Mammary epithelial cell (primary cell): ENCODE measurements at regions not wholly inside any gene's neighbourhood (a gene's known extent, or its start where the extent isn't known, plus 50 kb on each side); places are given as distances from the start of the nearest gene placed in this dataset.

ENCODE experiments used
- EZH2 ChIP-seq: IDR thresholded peaks from 2 replicates; pipeline ENCODE4 v1.6.1; 2012; ENCODE audit warnings: low read length, inconsistent platforms, borderline replicate concordance
- TF ChIP-seq, protein P1 (sequence below), 2 donors: IDR thresholded peaks in 1 of 2; conservative IDR thresholded peaks in 1 of 2; 2 replicates each; pipeline ENCODE4 v1.5.1; 2011 to 2012; ENCODE audit warnings: inconsistent platforms in 2 of 2, low read length in 2 of 2, mild to moderate bottlenecking in 2 of 2, control low read depth in 1 of 2, low read depth in 1 of 2; ENCODE audit not compliant: insufficient read depth in 1 of 2; ENCODE audit errors: extremely low read depth in 1 of 2

DNA sequence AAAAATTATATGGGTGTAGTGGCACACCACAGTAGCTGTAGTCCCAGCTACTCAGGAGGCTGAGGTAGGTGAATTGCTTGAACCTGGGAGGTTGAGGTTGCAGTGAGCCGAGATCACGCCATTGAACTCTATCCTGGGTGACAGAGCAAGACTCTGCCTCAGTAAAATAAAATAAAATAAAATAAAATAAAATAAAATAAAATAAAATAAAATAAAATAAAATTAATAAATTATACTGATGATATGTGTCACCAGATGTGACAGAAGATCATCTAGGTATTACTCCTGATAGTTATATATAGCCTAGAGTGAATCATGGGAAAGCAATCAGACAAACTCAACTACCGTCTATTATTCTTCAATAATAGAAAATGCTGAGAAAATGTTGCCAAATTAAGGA lies 972.5 kb downstream of the MRPL39 start:
- TF ChIP-seq EZH2, result no peak
- TF ChIP-seq, protein P1, sequence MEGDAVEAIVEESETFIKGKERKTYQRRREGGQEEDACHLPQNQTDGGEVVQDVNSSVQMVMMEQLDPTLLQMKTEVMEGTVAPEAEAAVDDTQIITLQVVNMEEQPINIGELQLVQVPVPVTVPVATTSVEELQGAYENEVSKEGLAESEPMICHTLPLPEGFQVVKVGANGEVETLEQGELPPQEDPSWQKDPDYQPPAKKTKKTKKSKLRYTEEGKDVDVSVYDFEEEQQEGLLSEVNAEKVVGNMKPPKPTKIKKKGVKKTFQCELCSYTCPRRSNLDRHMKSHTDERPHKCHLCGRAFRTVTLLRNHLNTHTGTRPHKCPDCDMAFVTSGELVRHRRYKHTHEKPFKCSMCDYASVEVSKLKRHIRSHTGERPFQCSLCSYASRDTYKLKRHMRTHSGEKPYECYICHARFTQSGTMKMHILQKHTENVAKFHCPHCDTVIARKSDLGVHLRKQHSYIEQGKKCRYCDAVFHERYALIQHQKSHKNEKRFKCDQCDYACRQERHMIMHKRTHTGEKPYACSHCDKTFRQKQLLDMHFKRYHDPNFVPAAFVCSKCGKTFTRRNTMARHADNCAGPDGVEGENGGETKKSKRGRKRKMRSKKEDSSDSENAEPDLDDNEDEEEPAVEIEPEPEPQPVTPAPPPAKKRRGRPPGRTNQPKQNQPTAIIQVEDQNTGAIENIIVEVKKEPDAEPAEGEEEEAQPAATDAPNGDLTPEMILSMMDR (conservative IDR thresholded peaks at IDR 0.05 in 1 of 2, IDR thresholded peaks at IDR 0.05 in 1 of 2; ENCODE audit: extremely low read depth in 1 of 2, insufficient read depth in 1 of 2, low read depth in 1 of 2, low read length in 2 of 2), result no peak
